ENCODE measurements at regions not wholly inside any gene's neighbourhood (a gene's known extent, or its start where the extent isn't known, plus 50 kb on each side); places are given as distances from the start of the nearest gene placed in this dataset.

DNA sequence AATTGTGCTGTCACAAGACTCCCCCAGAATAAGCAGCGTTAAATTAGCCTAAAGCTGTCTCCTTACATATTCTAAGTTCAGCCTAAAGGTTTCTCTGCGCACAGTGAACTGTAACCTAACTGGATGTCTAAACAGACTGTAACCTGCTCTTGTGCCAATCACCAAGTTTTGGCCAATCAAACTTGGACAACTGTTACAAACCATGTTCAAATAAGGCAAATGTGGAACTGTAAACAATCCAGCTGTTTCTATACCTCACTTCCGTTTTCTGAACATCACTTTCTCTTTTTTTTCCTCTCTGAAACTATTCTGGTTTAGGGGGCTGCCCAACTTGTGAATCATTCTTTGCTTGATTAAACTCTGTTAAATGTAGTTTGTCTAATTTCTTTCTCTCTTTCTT lies 252.2 kb upstream of the HABP2 start (continued):
- no peak for TF ChIP-seq TCF7L2 (IDR thresholded peaks at IDR 0.05; ENCODE audit: borderline replicate concordance, extremely low read depth, insufficient read depth, insufficient read length)
- no peak for TF ChIP-seq EZH2phosphoT487 (IDR thresholded peaks at IDR 0.05; ENCODE audit: borderline replicate concordance)

DNA sequence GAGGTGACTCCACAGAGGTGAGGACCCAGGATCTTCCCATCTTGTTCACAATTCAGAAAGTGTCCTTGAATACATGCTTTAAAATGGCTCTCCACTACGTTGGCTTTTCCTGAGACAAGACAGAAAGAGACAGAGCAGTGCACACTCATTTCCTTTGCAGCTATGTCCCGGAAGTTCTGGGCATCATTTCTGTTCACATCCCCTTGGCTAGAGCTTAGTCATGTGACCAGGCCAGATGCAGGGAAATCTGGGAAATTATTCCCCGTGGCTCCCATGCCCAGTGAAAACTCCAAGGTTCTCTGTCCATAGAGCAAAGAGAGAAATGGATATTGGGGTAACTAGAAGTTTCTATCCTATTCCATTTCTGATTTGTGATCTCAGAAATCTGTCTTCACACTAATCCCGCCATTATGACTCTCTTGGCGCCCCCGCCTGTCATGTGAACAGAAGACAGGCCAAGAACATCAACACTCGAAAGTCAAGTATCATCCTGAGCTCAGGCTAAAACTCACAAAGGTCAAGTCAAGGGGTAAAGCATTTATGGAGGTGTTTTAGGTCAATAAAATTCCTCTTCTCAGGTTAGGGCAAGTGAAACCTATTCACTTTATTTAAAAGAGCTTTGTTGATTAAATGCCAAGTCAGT lies 251.4 kb upstream of the HABP2 start:
- H3K9me2 ChIP-seq (ENCODE audit: insufficient read depth) = no peaks in the 10 kb centered on the region
- TF ChIP-seq, protein P1, sequence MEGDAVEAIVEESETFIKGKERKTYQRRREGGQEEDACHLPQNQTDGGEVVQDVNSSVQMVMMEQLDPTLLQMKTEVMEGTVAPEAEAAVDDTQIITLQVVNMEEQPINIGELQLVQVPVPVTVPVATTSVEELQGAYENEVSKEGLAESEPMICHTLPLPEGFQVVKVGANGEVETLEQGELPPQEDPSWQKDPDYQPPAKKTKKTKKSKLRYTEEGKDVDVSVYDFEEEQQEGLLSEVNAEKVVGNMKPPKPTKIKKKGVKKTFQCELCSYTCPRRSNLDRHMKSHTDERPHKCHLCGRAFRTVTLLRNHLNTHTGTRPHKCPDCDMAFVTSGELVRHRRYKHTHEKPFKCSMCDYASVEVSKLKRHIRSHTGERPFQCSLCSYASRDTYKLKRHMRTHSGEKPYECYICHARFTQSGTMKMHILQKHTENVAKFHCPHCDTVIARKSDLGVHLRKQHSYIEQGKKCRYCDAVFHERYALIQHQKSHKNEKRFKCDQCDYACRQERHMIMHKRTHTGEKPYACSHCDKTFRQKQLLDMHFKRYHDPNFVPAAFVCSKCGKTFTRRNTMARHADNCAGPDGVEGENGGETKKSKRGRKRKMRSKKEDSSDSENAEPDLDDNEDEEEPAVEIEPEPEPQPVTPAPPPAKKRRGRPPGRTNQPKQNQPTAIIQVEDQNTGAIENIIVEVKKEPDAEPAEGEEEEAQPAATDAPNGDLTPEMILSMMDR (IDR thresholded peaks at IDR 0.05 in 2 of 3, conservative IDR thresholded peaks at IDR 0.05 in 1 of 3; ENCODE audit: borderline replicate concordance in 1 of 3, insufficient read depth in 1 of 3, low read depth in 2 of 3, low read length in 2 of 3) = peak; percentile 15 to 41 (median 21); a peak in 3 of 6 replicates
- TF ChIP-seq FOSL1 (IDR thresholded peaks at IDR 0.05; ENCODE audit: low read depth) (no peak), RAD21 (IDR thresholded peaks at IDR 0.05; ENCODE audit: low read depth) (peak; percentile 63), TCF7L2 (IDR thresholded peaks at IDR 0.05; ENCODE audit: borderline replicate concordance, extremely low read depth, insufficient read depth, insufficient read length) (no peak), ZNF274 (IDR thresholded peaks at IDR 0.05; ENCODE audit: low read depth, low read length) (no peak)
- TF ChIP-seq, protein P2, sequence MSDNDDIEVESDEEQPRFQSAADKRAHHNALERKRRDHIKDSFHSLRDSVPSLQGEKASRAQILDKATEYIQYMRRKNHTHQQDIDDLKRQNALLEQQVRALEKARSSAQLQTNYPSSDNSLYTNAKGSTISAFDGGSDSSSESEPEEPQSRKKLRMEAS (IDR thresholded peaks at IDR 0.05) = no peak
- TF ChIP-seq, protein P3, sequence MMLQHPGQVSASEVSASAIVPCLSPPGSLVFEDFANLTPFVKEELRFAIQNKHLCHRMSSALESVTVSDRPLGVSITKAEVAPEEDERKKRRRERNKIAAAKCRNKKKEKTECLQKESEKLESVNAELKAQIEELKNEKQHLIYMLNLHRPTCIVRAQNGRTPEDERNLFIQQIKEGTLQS (IDR thresholded peaks at IDR 0.05) = no peak
- no peaks in the 10 kb centered on the region for H3K36me3 ChIP-seq (ENCODE audit: control insufficient read depth in 1 of 2, insufficient read depth in 2 of 2, low read length in 2 of 2)
- H3K4me2 ChIP-seq (ENCODE audit: low read length) = no peak overlapping the region
- DNase-seq (ENCODE audit: low read depth, low spot score) = no peak
- no peak overlapping the region for H3K9ac ChIP-seq (ENCODE audit: low read length)
- no peak overlapping the region for H2AFZ ChIP-seq (ENCODE audit: low read depth, low read length, poor library complexity, severe bottlenecking)
- ChIA-PET CTCF (interaction anchor here (0.7 to 1.9 kb wide), 3 partner anchors 17 to 727 kb away, joined by 3 to 6 read pairs (median 3); no protein-coding TSS in a partner anchor), RAD21 (ENCODE audit: low non-redundant PET in 1 of 2, low total read pairs in 2 of 2, uncharacterized antibody in 2 of 2, unreplicated experiment in 2 of 2) (no interaction called here), POLR2A (no interaction called here)
- no peaks in the 10 kb centered on the region for H4K20me1 ChIP-seq (ENCODE audit: insufficient read depth)
- no peaks in the 10 kb centered on the region for H3K27me3 ChIP-seq (ENCODE audit: insufficient read depth, low read length)
- peaks cover 8 to 15% of the 10 kb centered on the region in 2 experiments; a peak in 2 of 4 replicates for H3K4me1 ChIP-seq (ENCODE audit: control insufficient read depth in 1 of 2, insufficient read depth in 2 of 2, low read length in 2 of 2)
- H3K9me3 ChIP-seq (ENCODE audit: control insufficient read depth in 1 of 2, insufficient read depth in 1 of 2, low read depth in 1 of 2, low read length in 2 of 2) = no peaks in the 10 kb centered on the region
- ATAC-seq = peak; percentile 59; the same call in 1 of the 2 replicates
- no peaks in the 10 kb centered on the region for H3K79me2 ChIP-seq (ENCODE audit: insufficient read depth, low read length)
- intact Hi-C loops (cut with micrococcal nuclease) = no loop called here
- no peak overlapping the region for H3K4me3 ChIP-seq (replicated peaks in 1 of 2; ENCODE audit: low read depth in 1 of 2, low read length in 2 of 2)
- no TSS peak for BruUV-seq (replicated peaks)
- no peak overlapping the region for H3K27ac ChIP-seq (ENCODE audit: low read depth, low read length)
